Spleen (tissue), 11 donors: ENCODE measurements at regions not wholly inside any gene's neighbourhood (a gene's known extent, or its start where the extent isn't known, plus 50 kb on each side); places are given as distances from the start of the nearest gene placed in this dataset.

Experiments used
- DNase-seq: peaks from one replicate; pipeline ENCODE4 v3.0.0-alpha.2; 2020
- H3K27ac ChIP-seq, 8 donors: fragments of 200-600 bp; sonication (generic) in 7 of 8; 1 replicate in 4 of 8; 2 replicates in 4 of 8; pipeline versions ENCODE4 v1.5.0 to v1.8.0; 2016 to 2021; ENCODE audit warnings: inconsistent platforms in 4 of 8, mild to moderate bottlenecking in 4 of 8, moderate library complexity in 1 of 8
- H3K27me3 ChIP-seq, 7 donors: fragments of 200-600 bp; sonication (generic) in 6 of 7; replicated peaks in 1 of 7; 1 replicate in 4 of 7; 2 replicates in 3 of 7; pipeline versions ENCODE4 v1.5.0 to v1.8.0; 2016 to 2021; ENCODE audit warnings: inconsistent platforms in 3 of 7, mild to moderate bottlenecking in 1 of 7
- H3K36me3 ChIP-seq, 6 donors: fragments of 200-600 bp; sonication (generic) in 5 of 6; 1 replicate in 4 of 6; 2 replicates in 2 of 6; pipeline versions ENCODE4 v1.5.0 to v1.8.0; 2016 to 2021; ENCODE audit warnings: inconsistent platforms in 2 of 6
- H3K4me1 ChIP-seq, 6 donors: fragments of 200-600 bp; sonication (generic) in 5 of 6; 1 replicate in 3 of 6; 2 replicates in 3 of 6; pipeline versions ENCODE4 v1.5.0 to v1.8.0; 2016 to 2021; ENCODE audit warnings: inconsistent platforms in 3 of 6
- H3K4me3 ChIP-seq, 8 donors: fragments of 200-600 bp; sonication (generic) in 7 of 8; 1 replicate in 4 of 8; 2 replicates in 4 of 8; pipeline versions ENCODE4 v1.5.0 to v1.8.0; 2016 to 2021; ENCODE audit warnings: inconsistent platforms in 4 of 8, mild to moderate bottlenecking in 4 of 8, moderate library complexity in 2 of 8
- H3K9me3 ChIP-seq, 8 donors: fragments of 200-600 bp; sonication (generic) in 7 of 8; 1 replicate in 4 of 8; 2 replicates in 4 of 8; pipeline versions ENCODE4 v1.5.0 to v1.8.0; 2016 to 2021; ENCODE audit warnings: inconsistent platforms in 4 of 8
- CTCF ChIP-seq, 11 experiments: fragments of 200-600 bp in 7 of 11; fragments of 450-650 bp in 4 of 11; sonication (generic) in 4 of 11; IDR thresholded peaks in 8 of 11; conservative IDR thresholded peaks in 3 of 11; 1 replicate in 7 of 11; 2 replicates in 4 of 11; pipeline versions ENCODE4 v1.4.0 to v1.8.0; 2016 to 2021; ENCODE audit warnings: antibody characterized with exemption in 11 of 11, inconsistent platforms in 4 of 11, mild to moderate bottlenecking in 1 of 11
- POLR2A ChIP-seq, 3 donors: fragments of 450-650 bp; IDR thresholded peaks; one replicate each; pipeline ENCODE4 v1.5.1; 2017; ENCODE audit warnings: antibody characterized with exemption in 3 of 3, mild to moderate bottlenecking in 1 of 3
- POLR2AphosphoS5 ChIP-seq, 3 donors: sonication (generic); formaldehyde crosslinking; IDR thresholded peaks; one replicate each; pipeline ENCODE4 v1.5.1; 2017; ENCODE audit warnings: antibody characterized with exemption in 3 of 3
- WGBS, 5 donors: extraction: QIAGEN DNeasy Blood & Tissue Kit in 3 of 5; methylation state at CpG; one replicate each; pipeline versions ENCODE4 v1.1.5 to v1.1.7; 2013 to 2018; 5-methylcytosine and 5-hydroxymethylcytosine counted together
- intact Hi-C: fragments of 100-400 bp; cut with DNase I; formaldehyde crosslinking; loops from one replicate; pipeline ENCODE4 v1.15.0; 2023; ENCODE audit warnings: low total_unique reads
- donor health status: healthy with polysubstance abuse.
- donor health status: DM: no; HTN: no; CAD: no; lungs with moderate emphysema.
- donor health status: DM: no; HTN: no; CAD: no.
- donor health status: Bipolar disorder and iron deficiency.
- donor health status: healthy.
- donor health status: DM: no; HTN: no; CAD: no.
- donor health status: DM: yes; HTN: yes; CAD: no.

DNA sequence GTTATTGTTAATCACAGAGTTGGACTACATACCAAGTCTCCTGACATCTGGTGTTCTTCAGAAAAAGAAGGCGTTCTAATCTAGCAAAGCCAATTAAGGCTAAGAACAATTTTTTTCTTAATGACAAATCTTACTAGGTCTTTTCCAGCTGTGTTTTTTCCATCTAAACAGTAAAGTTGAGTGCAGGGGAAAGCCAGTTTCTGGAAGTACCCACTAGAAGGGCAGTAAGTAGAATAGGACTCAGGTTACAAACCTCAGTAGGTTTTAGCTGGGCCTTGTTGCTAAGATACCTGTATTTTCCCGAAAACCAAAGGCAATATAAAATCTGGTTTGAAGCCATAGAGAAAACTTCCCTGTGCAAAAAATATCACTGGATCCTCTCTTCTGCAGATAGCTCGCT, 351.9 kb downstream of the ETS1 start:
- WGBS, 5 donors: 80 to 89% (median 87%) methylated on average over 3 of the region's 3 CpGs
- TF ChIP-seq CTCF (IDR thresholded peaks at IDR 0.05 in 8 of 11, conservative IDR thresholded peaks at IDR 0.05 in 3 of 11): no peak
- no peak for TF ChIP-seq POLR2A (IDR thresholded peaks at IDR 0.05)
- TF ChIP-seq POLR2AphosphoS5 (IDR thresholded peaks at IDR 0.05): no peak
- H3K4me3 ChIP-seq: no peak overlapping the region
- DNase-seq: no peak
- H3K27ac ChIP-seq: peak overlapping the region in 4 of 8 donors; percentile 15 to 43 (median 27)
- H3K9me3 ChIP-seq: no peaks in the 10 kb centered on the region
- H3K36me3 ChIP-seq: no peaks in the 10 kb centered on the region
- no peaks in the 10 kb centered on the region for H3K27me3 ChIP-seq
- H3K4me1 ChIP-seq: peaks cover 4 to 28% (median 9%) of the 10 kb centered on the region in 6 donors
- intact Hi-C loops: no loop called here

DNA sequence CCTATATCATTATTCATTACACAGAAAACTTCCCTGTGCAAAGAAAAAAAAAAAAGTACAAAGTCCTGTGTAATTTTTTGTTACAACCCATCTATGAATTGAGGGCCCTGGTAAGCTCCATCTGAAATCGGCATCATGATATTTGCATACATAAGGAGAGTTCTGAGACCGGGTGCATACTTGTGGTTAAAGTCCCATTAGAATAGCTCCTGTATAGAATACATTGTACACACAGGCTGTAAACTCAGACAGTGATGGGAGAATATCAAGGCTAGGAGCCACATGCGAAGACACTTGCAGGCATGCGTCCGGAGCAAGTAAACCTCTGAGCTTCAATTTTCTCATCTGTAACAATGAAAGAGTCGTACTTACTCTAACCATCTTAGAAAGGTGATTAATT, 353.2 kb downstream of the ETS1 start:
- DNase-seq: no peak
- intact Hi-C loops: no loop called here
- no peaks in the 10 kb centered on the region for H3K9me3 ChIP-seq
- H3K36me3 ChIP-seq: no peaks in the 10 kb centered on the region
- H3K27me3 ChIP-seq: no peaks in the 10 kb centered on the region
- no peak overlapping the region for H3K27ac ChIP-seq
- H3K4me1 ChIP-seq: peaks cover 2 to 27% (median 9%) of the 10 kb centered on the region in 6 donors
- TF ChIP-seq POLR2A (IDR thresholded peaks at IDR 0.05) (no peak), CTCF (IDR thresholded peaks at IDR 0.05 in 8 of 11, conservative IDR thresholded peaks at IDR 0.05 in 3 of 11) (no peak)
- 92 to 95% (median 94%) methylated on average over 6 of the region's 6 CpGs for WGBS, 5 donors
- H3K4me3 ChIP-seq: no peak overlapping the region

GRCh38 chr11:128232588-128232987, 354.8 kb downstream of the ETS1 start:
- TF ChIP-seq POLR2A (IDR thresholded peaks at IDR 0.05) (no peak), POLR2AphosphoS5 (IDR thresholded peaks at IDR 0.05) (no peak), CTCF (IDR thresholded peaks at IDR 0.05 in 8 of 11, conservative IDR thresholded peaks at IDR 0.05 in 3 of 11) (no peak)
- Histone ChIP-seq H3K36me3 (no peaks in the 10 kb centered on the region), H3K27ac (no peak overlapping the region), H3K9me3 (no peaks in the 10 kb centered on the region), H3K27me3 (no peaks in the 10 kb centered on the region), H3K4me1 (peaks cover 0 to 20% (median 4%) of the 10 kb centered on the region in 6 donors), H3K4me3 (no peak overlapping the region)
- DNase-seq: no peak
- WGBS, 5 donors: 76 to 84% (median 83%) methylated on average over 5 of the region's 5 CpGs
- intact Hi-C loops: no loop called here

- peaks cover 0 to 20% (median 4%) of the 10 kb centered on the region in 6 donors for H3K4me1 ChIP-seq
- TF ChIP-seq POLR2AphosphoS5 (IDR thresholded peaks at IDR 0.05): no peak
- no peak for TF ChIP-seq CTCF (IDR thresholded peaks at IDR 0.05 in 8 of 11, conservative IDR thresholded peaks at IDR 0.05 in 3 of 11)
- TF ChIP-seq POLR2A (IDR thresholded peaks at IDR 0.05): no peak
- 81 to 93% (median 88%) methylated on average over 4 of the region's 4 CpGs for WGBS, 5 donors
- no peaks in the 10 kb centered on the region for H3K36me3 ChIP-seq
- H3K4me3 ChIP-seq: no peak overlapping the region
- H3K9me3 ChIP-seq: no peaks in the 10 kb centered on the region
- H3K27me3 ChIP-seq: no peaks in the 10 kb centered on the region
- intact Hi-C loops: no loop called here
- H3K27ac ChIP-seq: no peak overlapping the region
- no peak for DNase-seq
These were observed 355.4 kb downstream of the ETS1 start for GRCh38 chr11:128231845-128232410.
